Left ventricle myocardium superior (tissue), 1 donor: ENCODE measurements at regions not wholly inside any gene's neighbourhood (a gene's known extent, or its start where the extent isn't known, plus 50 kb on each side); places are given as distances from the start of the nearest gene placed in this dataset.
"Not testable (repeated sequence)": the region's sequence is repeated elsewhere in the genome, so short reads cannot be mapped to it uniquely, and the experiment has no call there.

Experiments used
- ATAC-seq: fragments of 200-7000 bp; cut with Tn5 transposase; one replicate; pipeline ENCODE4 v1.9.1; 2020; ENCODE audit warnings: mild to moderate bottlenecking, moderate library complexity
- DNase-seq: peaks from one replicate; pipeline ENCODE4 v3.0.0-alpha.2; 2020
- intact Hi-C: fragments of 100-400 bp; cut with micrococcal nuclease; formaldehyde crosslinking; loops from one replicate; pipeline ENCODE4 v1.11.0; 2022
- donor health status: DM: no; HTN: yes; CAD: no; lungs with severe emphysema.

- no peak for DNase-seq
- ATAC-seq: no peak
- intact Hi-C loops: no loop called here
These were observed 158.7 kb downstream of the CGGBP1 start for GRCh38 chr3:87900061-87900460.

- no peak for ATAC-seq
- intact Hi-C loops: no loop called here
- no peak for DNase-seq
These were observed 159.8 kb downstream of the CGGBP1 start for GRCh38 chr3:87898971-87899370.

GRCh38 chr3:87895983-87896382 lies 162.8 kb downstream of the CGGBP1 start:
- intact Hi-C loops: no loop called here
- DNase-seq (no peak), ATAC-seq (no peak)

- DNase-seq (no peak), ATAC-seq (no peak)
- intact Hi-C loops: no loop called here
These were observed 185.7 kb downstream of the CGGBP1 start for GRCh38 chr3:87873136-87873535.

GRCh38 chr3:87867001-87867400 lies 191.8 kb downstream of the CGGBP1 start:
- ATAC-seq (no peak), DNase-seq (no peak)
- intact Hi-C loops: no loop called here

- intact Hi-C loops: no loop called here
- DNase-seq: no peak
These were observed 202.7 kb downstream of the CGGBP1 start for GRCh38 chr3:87856126-87856525.

GRCh38 chr3:87855616-87856015 lies 203.2 kb downstream of the CGGBP1 start:
- ATAC-seq (no peak), DNase-seq (no peak)
- intact Hi-C loops: no loop called here

More at GRCh38 chr3:87856126-87856525, 202.7 kb downstream of the CGGBP1 start:
- ATAC-seq: no peak

- DNase-seq (no peak), ATAC-seq (no peak)
- intact Hi-C loops: no loop called here
These were observed 203.6 kb downstream of the CGGBP1 start for GRCh38 chr3:87855211-87855610.

- DNase-seq: no peak
- intact Hi-C loops: no loop called here
- ATAC-seq: no peak
These were observed 210.8 kb downstream of the CGGBP1 start for GRCh38 chr3:87848003-87848402.

- intact Hi-C loops: no loop called here
- no peak for ATAC-seq
- DNase-seq: no peak
These were observed 221.7 kb downstream of the CGGBP1 start for GRCh38 chr3:87837076-87837475.

- ATAC-seq: no peak
- intact Hi-C loops: no loop called here
- DNase-seq: no peak
These were observed 222.8 kb downstream of the CGGBP1 start for GRCh38 chr3:87836026-87836425.

GRCh38 chr3:87835236-87835635 lies 223.6 kb downstream of the CGGBP1 start:
- DNase-seq (no peak), ATAC-seq (no peak)
- intact Hi-C loops: no loop called here

- intact Hi-C loops: no loop called here
- no peak for ATAC-seq
- DNase-seq: no peak
These were observed 224.5 kb downstream of the CGGBP1 start for GRCh38 chr3:87834327-87834726.

GRCh38 chr3:87833039-87833377 lies 225.8 kb downstream of the CGGBP1 start:
- DNase-seq (no peak), ATAC-seq (no peak)
- intact Hi-C loops: no loop called here

GRCh38 chr3:87828046-87828445 lies 230.8 kb downstream of the CGGBP1 start:
- intact Hi-C loops: no loop called here
- no peak for ATAC-seq
- no peak for DNase-seq

- intact Hi-C loops: no loop called here
- ATAC-seq: no peak
- no peak for DNase-seq
These were observed 236.2 kb downstream of the CGGBP1 start for GRCh38 chr3:87822563-87822962.

- ATAC-seq, intact Hi-C loops, DNase-seq: not testable (repeated sequence)
These were observed 245.3 kb downstream of the CGGBP1 start for GRCh38 chr3:87813503-87813902.

- ATAC-seq (no peak), DNase-seq (no peak)
- intact Hi-C loops: no loop called here
These were observed 246.9 kb downstream of the CGGBP1 start for GRCh38 chr3:87811953-87812352.

- DNase-seq (no peak), ATAC-seq (no peak)
- intact Hi-C loops: no loop called here
These were observed 248.3 kb downstream of the CGGBP1 start for GRCh38 chr3:87810452-87811016.

- ATAC-seq (no peak), DNase-seq (no peak)
- intact Hi-C loops: no loop called here
These were observed 253.1 kb downstream of the CGGBP1 start for GRCh38 chr3:87805670-87806069.

GRCh38 chr3:87801409-87801808 lies 257.4 kb downstream of the CGGBP1 start:
- DNase-seq: no peak
- no peak for ATAC-seq
- intact Hi-C loops: no loop called here

GRCh38 chr3:87800516-87800915 lies 258.3 kb downstream of the CGGBP1 start:
- DNase-seq (no peak), ATAC-seq (no peak)
- intact Hi-C loops: no loop called here
